ENCODE measurements at regions not wholly inside any gene's neighbourhood (a gene's known extent, or its start where the extent isn't known, plus 50 kb on each side); places are given as distances from the start of the nearest gene placed in this dataset.
"Not testable (repeated sequence)": the region's sequence is repeated elsewhere in the genome, so short reads cannot be mapped to it uniquely, and the experiment has no call there.

DNA sequence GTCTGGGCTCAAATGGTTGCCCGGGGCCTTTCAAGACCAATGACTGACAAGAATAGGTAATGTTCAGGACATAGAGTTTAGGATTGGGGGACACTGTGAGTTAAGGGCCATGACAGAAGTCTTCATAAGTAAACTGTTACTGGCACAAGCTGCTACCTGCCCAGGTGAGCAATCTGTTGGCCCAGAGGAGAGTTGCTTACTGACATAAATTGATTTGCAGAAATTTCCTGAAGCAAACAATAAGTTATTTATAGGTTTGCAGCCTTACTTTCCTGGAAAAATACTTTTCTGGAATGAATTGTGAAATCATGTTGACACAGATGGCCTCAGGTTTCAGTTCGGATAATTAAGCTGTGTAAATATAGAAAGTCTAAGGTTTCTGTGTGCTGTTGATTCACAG is 202.8 kb upstream of the C1QTNF3 start:
- intact Hi-C loops (cut with DNase I); H3K4me1 ChIP-seq; H3K36me3 ChIP-seq; DNase-seq; ATAC-seq; H3K27me3 ChIP-seq (ENCODE audit: low read depth); H3K9me3 ChIP-seq: not testable (repeated sequence)
- Histone ChIP-seq H3K27ac (peak overlapping the region; percentile 62), H3K4me3 (peak overlapping the region; percentile 17)

DNA sequence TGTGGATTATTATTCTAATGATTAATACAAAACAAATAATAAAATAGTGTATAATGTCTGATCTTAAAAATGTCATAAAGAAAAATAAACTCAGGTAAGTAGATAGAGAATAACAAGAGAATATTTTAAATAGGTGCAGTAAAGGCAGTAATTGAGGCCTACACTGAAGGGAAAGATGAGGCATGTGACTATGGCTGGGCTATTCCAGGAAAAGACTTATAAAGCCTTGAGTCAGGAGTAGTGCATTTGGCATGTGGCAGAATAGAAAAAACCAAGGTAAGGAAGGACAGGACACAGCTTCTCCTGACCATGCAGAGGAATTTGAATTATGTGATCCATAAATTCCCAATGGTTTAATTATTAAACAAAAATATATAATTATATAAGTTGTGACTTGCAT is 215.6 kb upstream of the C1QTNF3 start:
- ATAC-seq; H3K9me3 ChIP-seq; H3K4me3 ChIP-seq; DNase-seq; H3K27me3 ChIP-seq (ENCODE audit: low read depth); intact Hi-C loops (cut with DNase I); H3K36me3 ChIP-seq; H3K4me1 ChIP-seq; H3K27ac ChIP-seq: not testable (repeated sequence)

DNA sequence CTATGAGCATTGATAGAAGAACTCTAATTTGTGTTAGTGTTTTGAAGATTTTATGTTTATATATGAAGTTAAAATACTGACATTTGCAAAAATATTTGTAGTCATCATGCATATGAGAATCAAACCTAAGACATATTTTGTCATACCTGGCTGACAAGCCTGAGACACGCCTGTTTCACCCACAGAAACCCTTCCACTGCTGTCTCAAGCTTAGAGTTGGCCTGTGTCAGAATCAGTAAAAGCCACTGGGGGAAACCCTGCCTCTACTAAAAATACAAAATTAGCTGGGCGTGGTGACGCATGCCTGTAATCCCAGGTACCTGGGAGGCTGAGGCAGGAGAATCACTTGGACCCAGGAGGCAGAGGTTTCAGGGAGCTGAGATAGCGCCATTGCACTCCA is 218.0 kb upstream of the C1QTNF3 start:
- DNase-seq; H3K4me3 ChIP-seq; H3K4me1 ChIP-seq; H3K27me3 ChIP-seq (ENCODE audit: low read depth); H3K9me3 ChIP-seq; H3K36me3 ChIP-seq; ATAC-seq; H3K27ac ChIP-seq; intact Hi-C loops (cut with DNase I): not testable (repeated sequence)

- DNase-seq; intact Hi-C loops (cut with DNase I); ATAC-seq; H3K27ac ChIP-seq; H3K4me3 ChIP-seq; H3K36me3 ChIP-seq; H3K4me1 ChIP-seq; H3K9me3 ChIP-seq; H3K27me3 ChIP-seq (ENCODE audit: low read depth): not testable (repeated sequence)
These were observed 223.1 kb upstream of the C1QTNF3 start for GRCh38 chr5:34266151-34266550.

DNA sequence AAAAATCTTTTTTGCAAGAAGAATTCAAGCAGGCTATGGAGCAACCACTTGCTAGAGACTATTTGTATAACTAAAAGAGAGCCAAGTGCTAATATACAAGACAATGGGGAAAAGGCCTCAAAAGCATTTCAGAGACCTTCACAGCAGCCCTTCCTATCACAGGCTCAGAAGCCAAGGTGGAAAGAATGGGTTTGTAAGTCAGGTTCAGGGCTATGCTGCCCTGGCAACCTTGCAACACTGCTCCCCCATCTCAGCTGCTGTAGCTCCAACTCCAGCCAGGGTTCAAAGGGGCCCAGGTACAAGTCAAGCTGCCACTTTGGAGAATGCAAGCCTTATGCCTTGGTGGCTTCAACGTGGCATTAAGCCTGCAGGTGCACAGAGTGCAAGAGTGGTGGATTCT is 253.7 kb upstream of the C1QTNF3 start:
- H3K27ac ChIP-seq; ATAC-seq; H3K4me3 ChIP-seq; H3K4me1 ChIP-seq; intact Hi-C loops (cut with DNase I); H3K27me3 ChIP-seq (ENCODE audit: low read depth); H3K9me3 ChIP-seq; DNase-seq; H3K36me3 ChIP-seq: not testable (repeated sequence)

DNA sequence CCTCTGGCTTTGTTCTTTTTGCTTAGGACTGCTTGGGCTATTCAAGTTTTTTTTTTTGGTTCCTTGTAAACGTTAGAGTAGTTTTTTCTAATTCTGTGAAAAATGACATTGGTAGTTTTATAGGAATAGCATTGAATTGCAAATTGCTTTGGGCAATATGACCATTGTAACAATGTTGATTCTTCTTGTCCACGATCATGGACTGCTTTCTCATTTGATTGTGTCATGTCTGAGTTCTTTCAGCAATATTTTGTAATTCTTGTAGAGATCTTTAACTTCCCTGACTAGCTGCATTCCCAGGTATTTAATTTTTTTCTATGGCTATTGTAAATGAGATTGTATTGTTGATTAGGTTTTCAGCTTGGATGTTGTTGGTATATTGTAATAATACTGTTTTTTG is 286.2 kb upstream of the C1QTNF3 start:
- H3K27ac ChIP-seq; H3K4me3 ChIP-seq; H3K9me3 ChIP-seq; intact Hi-C loops (cut with DNase I); ATAC-seq; H3K27me3 ChIP-seq (ENCODE audit: low read depth); H3K4me1 ChIP-seq; H3K36me3 ChIP-seq; DNase-seq: not testable (repeated sequence)

GRCh38 chr5:34329611-34330108 is 286.6 kb upstream of the C1QTNF3 start:
- H3K4me3 ChIP-seq; H3K9me3 ChIP-seq; intact Hi-C loops (cut with DNase I); DNase-seq; H3K36me3 ChIP-seq; H3K4me1 ChIP-seq; H3K27me3 ChIP-seq (ENCODE audit: low read depth); H3K27ac ChIP-seq: not testable (repeated sequence)
- peak in 1 of 2 donors; percentile 73 for ATAC-seq

GRCh38 chr5:34331928-34332454 is 289.0 kb upstream of the C1QTNF3 start:
- H3K36me3 ChIP-seq; H3K9me3 ChIP-seq; H3K4me3 ChIP-seq; H3K4me1 ChIP-seq; H3K27ac ChIP-seq; H3K27me3 ChIP-seq (ENCODE audit: low read depth); intact Hi-C loops (cut with DNase I); DNase-seq: not testable (repeated sequence)
- ATAC-seq = peak; percentile 49 to 81

DNA sequence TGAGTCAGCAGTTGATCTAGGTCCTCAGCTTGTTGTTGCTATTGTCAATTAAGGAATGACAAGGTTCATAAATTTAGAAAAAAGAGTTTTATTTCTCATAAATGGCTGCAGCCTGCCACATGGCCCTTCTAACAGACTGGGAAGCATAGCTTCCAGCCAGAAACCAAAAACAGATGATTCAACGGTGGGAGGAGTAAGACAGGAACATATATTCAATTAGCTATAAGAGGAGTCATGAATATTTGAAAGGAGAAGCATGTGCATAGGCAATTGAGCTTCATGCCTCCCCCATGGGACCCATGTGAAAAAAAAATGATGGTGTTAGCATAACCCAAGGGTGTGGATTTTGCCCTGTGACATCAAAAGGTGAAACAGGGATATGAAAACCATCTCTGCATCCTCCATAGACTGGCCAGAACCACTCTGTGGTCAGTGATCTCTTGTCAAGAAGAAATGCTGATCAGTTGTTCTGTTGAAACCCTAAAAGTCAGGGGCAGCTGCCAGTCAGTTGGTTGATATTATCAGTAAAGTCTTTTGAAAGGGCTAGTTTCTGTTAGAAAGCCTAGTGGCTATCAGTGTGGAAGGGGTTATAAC is 296.5 kb upstream of the C1QTNF3 start:
- H3K4me1 ChIP-seq; H3K27me3 ChIP-seq (ENCODE audit: low read depth); intact Hi-C loops (cut with DNase I); H3K36me3 ChIP-seq; DNase-seq; H3K4me3 ChIP-seq; ATAC-seq; H3K9me3 ChIP-seq; H3K27ac ChIP-seq: not testable (repeated sequence)

DNA sequence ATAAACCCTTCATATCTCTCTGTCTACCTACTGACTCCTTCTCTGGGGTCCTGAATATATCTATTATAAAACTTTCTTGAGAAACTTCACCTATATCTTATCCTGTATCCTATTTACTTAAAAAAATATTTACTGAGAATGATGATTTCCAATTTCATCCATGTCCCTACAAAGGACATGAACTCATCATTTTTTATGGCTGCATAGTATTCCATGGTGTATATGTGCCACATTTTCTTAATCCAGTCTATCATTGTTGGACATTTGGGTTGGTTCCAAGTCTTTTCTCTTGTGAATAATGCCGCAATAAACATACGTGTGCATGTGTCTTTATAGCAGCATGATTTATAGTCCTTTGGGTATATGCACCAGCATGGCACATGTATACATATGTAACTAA is 301.7 kb upstream of the RAI14 start:
- H3K9me3 ChIP-seq; intact Hi-C loops (cut with DNase I); DNase-seq; H3K4me1 ChIP-seq; H3K36me3 ChIP-seq; H3K27ac ChIP-seq; H3K4me3 ChIP-seq; ATAC-seq; H3K27me3 ChIP-seq (ENCODE audit: low read depth): not testable (repeated sequence)

- H3K4me1 ChIP-seq; ATAC-seq; H3K9me3 ChIP-seq; intact Hi-C loops (cut with DNase I); H3K27ac ChIP-seq; H3K27me3 ChIP-seq (ENCODE audit: low read depth); H3K4me3 ChIP-seq; H3K36me3 ChIP-seq; DNase-seq: not testable (repeated sequence)
These were observed 284.7 kb upstream of the RAI14 start for GRCh38 chr5:34371417-34371816.

- H3K9me3 ChIP-seq; H3K4me1 ChIP-seq; DNase-seq; ATAC-seq; intact Hi-C loops (cut with DNase I); H3K4me3 ChIP-seq; H3K36me3 ChIP-seq; H3K27ac ChIP-seq; H3K27me3 ChIP-seq (ENCODE audit: low read depth): not testable (repeated sequence)
These were observed 284.3 kb upstream of the RAI14 start for GRCh38 chr5:34371817-34372216.

DNA sequence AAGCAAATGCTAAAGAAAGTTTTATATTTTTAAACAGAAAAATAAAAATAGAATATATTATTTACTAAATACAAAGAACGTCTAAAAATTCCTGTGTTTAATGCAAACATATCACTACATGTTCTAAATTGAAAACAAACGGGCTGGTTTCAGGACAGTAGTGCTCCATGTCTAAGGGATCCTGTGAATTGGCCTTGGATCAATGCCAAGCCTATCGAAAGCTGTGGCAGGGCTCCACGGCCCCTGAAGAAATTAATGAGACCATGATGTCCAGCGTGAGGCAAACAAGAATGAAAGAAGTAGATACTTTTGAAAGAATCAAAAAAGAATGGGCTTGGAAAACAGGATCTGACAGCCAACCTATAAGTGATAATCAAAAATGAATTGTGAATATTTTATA is 283.4 kb upstream of the RAI14 start:
- H3K9me3 ChIP-seq; H3K4me3 ChIP-seq; H3K36me3 ChIP-seq; intact Hi-C loops (cut with DNase I); ATAC-seq; H3K4me1 ChIP-seq; DNase-seq; H3K27me3 ChIP-seq (ENCODE audit: low read depth); H3K27ac ChIP-seq: not testable (repeated sequence)

- intact Hi-C loops (cut with DNase I); H3K4me3 ChIP-seq; H3K27ac ChIP-seq: not testable (repeated sequence)
These were observed 278.5 kb upstream of the RAI14 start for GRCh38 chr5:34377651-34378050.

More at GRCh38 chr5:34377651-34378050, 278.5 kb upstream of the RAI14 start:
- not testable (repeated sequence) for H3K36me3 ChIP-seq; DNase-seq; H3K9me3 ChIP-seq; H3K27me3 ChIP-seq (ENCODE audit: low read depth); ATAC-seq; H3K4me1 ChIP-seq
